IMR-90 (cell line): ENCODE measurements at regions not wholly inside any gene's neighbourhood (a gene's known extent, or its start where the extent isn't known, plus 50 kb on each side); places are given as distances from the start of the nearest gene placed in this dataset.

Experiments used
- CEBPB ChIP-seq: IDR thresholded peaks from 2 replicates; pipeline ENCODE4 v1.6.1; 2012; ENCODE audit warnings: low read depth, low read length, improper control_type of control experiment
- CHD1 ChIP-seq: IDR thresholded peaks from 2 replicates; pipeline ENCODE4 v1.6.1; 2012; ENCODE audit warnings: low read depth, low read length, improper control_type of control experiment
- FOS ChIP-seq: fragments of 150-350 bp; IDR thresholded peaks from 2 replicates; pipeline ENCODE4 v1.6.1; 2016; ENCODE audit warnings: low read depth, low read length
- MAFK ChIP-seq: IDR thresholded peaks from 2 replicates; pipeline ENCODE4 v1.6.1; 2012; ENCODE audit warnings: low read depth, low read length, improper control_type of control experiment
- MAZ ChIP-seq: IDR thresholded peaks from 2 replicates; pipeline ENCODE4 v1.6.1; 2012; ENCODE audit warnings: low read depth, mild to moderate bottlenecking, low read length, improper control_type of control experiment, moderate library complexity, borderline replicate concordance
- MXI1 ChIP-seq: IDR thresholded peaks from 2 replicates; pipeline ENCODE4 v1.6.1; 2012; ENCODE audit warnings: low read depth, mild to moderate bottlenecking, low read length, moderate library complexity, borderline replicate concordance
- NFE2L2 ChIP-seq: fragments of 150-350 bp; IDR thresholded peaks from 2 replicates; pipeline ENCODE4 v1.6.1; 2016; ENCODE audit warnings: low read depth, mild to moderate bottlenecking, low read length
- POLR2A ChIP-seq: IDR thresholded peaks from 2 replicates; pipeline ENCODE4 v1.6.1; 2012; ENCODE audit warnings: mild to moderate bottlenecking, low read depth, low read length
- RAD21 ChIP-seq: IDR thresholded peaks from 2 replicates; pipeline ENCODE4 v1.6.1; 2012; ENCODE audit warnings: low read length, improper control_type of control experiment
- RFX5 ChIP-seq: IDR thresholded peaks from 2 replicates; pipeline ENCODE4 v1.8.0; 2012; ENCODE audit warnings: low read depth, mild to moderate bottlenecking, low read length, moderate library complexity
- SMC3 ChIP-seq: fragments of 150-350 bp; IDR thresholded peaks from 2 replicates; pipeline ENCODE4 v1.6.1; 2016; ENCODE audit warnings: low read depth, mild to moderate bottlenecking, antibody characterized with exemption, low read length, moderate library complexity
- TF ChIP-seq, protein P1 (sequence below): conservative IDR thresholded peaks from 2 replicates; pipeline ENCODE4 v1.5.1; 2012; ENCODE audit warnings: mild to moderate bottlenecking, low read depth, low read length, improper control_type of control experiment
- TF ChIP-seq, protein P2 (sequence below): fragments of 150-350 bp; IDR thresholded peaks from 2 replicates; pipeline ENCODE4 v1.6.1; 2017; ENCODE audit warnings: mild to moderate bottlenecking, antibody characterized with exemption, low read length, low read depth
- TF ChIP-seq, protein P3 (sequence below): fragments of 150-350 bp; IDR thresholded peaks from 2 replicates; pipeline ENCODE4 v1.6.1; 2016; ENCODE audit warnings: low read depth, mild to moderate bottlenecking, low read length, moderate library complexity, borderline replicate concordance

DNA sequence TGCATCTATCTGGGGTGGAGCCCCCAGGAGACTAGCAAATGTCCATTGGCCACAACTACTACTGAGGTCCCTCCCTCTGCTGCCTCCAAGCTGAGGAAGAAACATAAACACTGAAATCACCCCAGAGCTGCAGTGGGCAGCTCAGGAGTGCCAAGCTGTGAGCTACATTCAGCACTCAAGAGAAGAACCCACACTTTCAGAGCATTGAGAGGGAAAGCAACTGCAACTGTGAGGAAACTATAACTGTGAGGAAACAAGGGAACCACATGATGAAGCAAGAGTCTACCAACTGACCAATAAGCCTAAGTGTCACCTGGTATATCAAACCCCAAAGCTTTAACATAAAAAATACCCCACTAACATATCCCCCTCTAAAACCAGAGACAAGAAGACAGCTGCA lies 373.5 kb upstream of the TACR3 start:
- TF ChIP-seq RFX5 (no peak), SMC3 (no peak), POLR2A (no peak), MAZ (no peak), CEBPB (no peak), MXI1 (no peak), FOS (no peak), MAFK (no peak), RAD21 (no peak), NFE2L2 (no peak), CHD1 (no peak)
- TF ChIP-seq, protein P1, sequence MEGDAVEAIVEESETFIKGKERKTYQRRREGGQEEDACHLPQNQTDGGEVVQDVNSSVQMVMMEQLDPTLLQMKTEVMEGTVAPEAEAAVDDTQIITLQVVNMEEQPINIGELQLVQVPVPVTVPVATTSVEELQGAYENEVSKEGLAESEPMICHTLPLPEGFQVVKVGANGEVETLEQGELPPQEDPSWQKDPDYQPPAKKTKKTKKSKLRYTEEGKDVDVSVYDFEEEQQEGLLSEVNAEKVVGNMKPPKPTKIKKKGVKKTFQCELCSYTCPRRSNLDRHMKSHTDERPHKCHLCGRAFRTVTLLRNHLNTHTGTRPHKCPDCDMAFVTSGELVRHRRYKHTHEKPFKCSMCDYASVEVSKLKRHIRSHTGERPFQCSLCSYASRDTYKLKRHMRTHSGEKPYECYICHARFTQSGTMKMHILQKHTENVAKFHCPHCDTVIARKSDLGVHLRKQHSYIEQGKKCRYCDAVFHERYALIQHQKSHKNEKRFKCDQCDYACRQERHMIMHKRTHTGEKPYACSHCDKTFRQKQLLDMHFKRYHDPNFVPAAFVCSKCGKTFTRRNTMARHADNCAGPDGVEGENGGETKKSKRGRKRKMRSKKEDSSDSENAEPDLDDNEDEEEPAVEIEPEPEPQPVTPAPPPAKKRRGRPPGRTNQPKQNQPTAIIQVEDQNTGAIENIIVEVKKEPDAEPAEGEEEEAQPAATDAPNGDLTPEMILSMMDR, result no peak
- TF ChIP-seq, protein P2, sequence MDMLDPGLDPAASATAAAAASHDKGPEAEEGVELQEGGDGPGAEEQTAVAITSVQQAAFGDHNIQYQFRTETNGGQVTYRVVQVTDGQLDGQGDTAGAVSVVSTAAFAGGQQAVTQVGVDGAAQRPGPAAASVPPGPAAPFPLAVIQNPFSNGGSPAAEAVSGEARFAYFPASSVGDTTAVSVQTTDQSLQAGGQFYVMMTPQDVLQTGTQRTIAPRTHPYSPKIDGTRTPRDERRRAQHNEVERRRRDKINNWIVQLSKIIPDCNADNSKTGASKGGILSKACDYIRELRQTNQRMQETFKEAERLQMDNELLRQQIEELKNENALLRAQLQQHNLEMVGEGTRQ, result no peak
- TF ChIP-seq, protein P3, sequence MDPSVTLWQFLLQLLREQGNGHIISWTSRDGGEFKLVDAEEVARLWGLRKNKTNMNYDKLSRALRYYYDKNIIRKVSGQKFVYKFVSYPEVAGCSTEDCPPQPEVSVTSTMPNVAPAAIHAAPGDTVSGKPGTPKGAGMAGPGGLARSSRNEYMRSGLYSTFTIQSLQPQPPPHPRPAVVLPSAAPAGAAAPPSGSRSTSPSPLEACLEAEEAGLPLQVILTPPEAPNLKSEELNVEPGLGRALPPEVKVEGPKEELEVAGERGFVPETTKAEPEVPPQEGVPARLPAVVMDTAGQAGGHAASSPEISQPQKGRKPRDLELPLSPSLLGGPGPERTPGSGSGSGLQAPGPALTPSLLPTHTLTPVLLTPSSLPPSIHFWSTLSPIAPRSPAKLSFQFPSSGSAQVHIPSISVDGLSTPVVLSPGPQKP, result no peak
